A549 (cell line): ENCODE measurements at regions not wholly inside any gene's neighbourhood (a gene's known extent, or its start where the extent isn't known, plus 50 kb on each side); places are given as distances from the start of the nearest gene placed in this dataset.

Experiments
- CEBPB ChIP-seq, 2 experiments: fragments of >200 bp in 1 of 2; sonication (Bioruptor Twin) in 1 of 2; formaldehyde crosslinking in 1 of 2; IDR thresholded peaks; 2 replicates each; pipeline ENCODE4 v1.6.1; 2012 to 2016
- CHD4 ChIP-seq: fragments of 200-600 bp; sonication (generic); IDR thresholded peaks from 2 replicates; pipeline ENCODE4 v1.6.1; 2016; ENCODE audit warnings: antibody characterized with exemption, mild to moderate bottlenecking, borderline replicate concordance
- JUNB ChIP-seq: fragments of >200 bp; sonication (Bioruptor Twin); formaldehyde crosslinking; IDR thresholded peaks from 2 replicates; pipeline ENCODE4 v1.6.1; 2016
- MAFK ChIP-seq: fragments of 450-650 bp; IDR thresholded peaks from 2 replicates; pipeline ENCODE4 v1.6.1; 2014; ENCODE audit not compliant: partially characterized antibody
- MAZ ChIP-seq: fragments of 150-350 bp; IDR thresholded peaks from 2 replicates; pipeline ENCODE4 v1.6.1; 2014; ENCODE audit warnings: antibody characterized with exemption, low read depth, low read length, borderline replicate concordance
- POLR2A ChIP-seq: IDR thresholded peaks from 2 replicates; pipeline ENCODE4 v1.6.1; 2012; ENCODE audit warnings: mild to moderate bottlenecking, low read length
- RAD21 ChIP-seq, 2 experiments: fragments of >200 bp in 1 of 2; sonication (Bioruptor Twin) in 1 of 2; formaldehyde crosslinking in 1 of 2; IDR thresholded peaks in 1 of 2; conservative IDR thresholded peaks in 1 of 2; 2 replicates in 1 of 2; 3 replicates in 1 of 2; pipeline ENCODE4 v1.6.1; 2012 to 2018; ENCODE audit warnings: inconsistent platforms in 1 of 2
- SREBF2 ChIP-seq: fragments of 450-650 bp; IDR thresholded peaks from 2 replicates; pipeline ENCODE4 v1.6.1; 2014; ENCODE audit warnings: mild to moderate bottlenecking, moderate library complexity
- ZSCAN20 ChIP-seq: fragments of 250-450 bp; sonication (Bioruptor Pico); IDR thresholded peaks from 2 replicates; pipeline ENCODE4 v1.8.0; 2022; ENCODE audit warnings: mild to moderate bottlenecking, moderate library complexity
- TF ChIP-seq, protein P1 (sequence below): fragments of >200 bp; sonication (Bioruptor Twin); formaldehyde crosslinking; IDR thresholded peaks from 3 replicates; pipeline ENCODE4 v1.5.1; 2016
- TF ChIP-seq, protein P2 (sequence below): fragments of 450-650 bp; IDR thresholded peaks from 2 replicates; pipeline ENCODE4 v1.6.1; 2014; ENCODE audit warnings: antibody characterized with exemption

DNA sequence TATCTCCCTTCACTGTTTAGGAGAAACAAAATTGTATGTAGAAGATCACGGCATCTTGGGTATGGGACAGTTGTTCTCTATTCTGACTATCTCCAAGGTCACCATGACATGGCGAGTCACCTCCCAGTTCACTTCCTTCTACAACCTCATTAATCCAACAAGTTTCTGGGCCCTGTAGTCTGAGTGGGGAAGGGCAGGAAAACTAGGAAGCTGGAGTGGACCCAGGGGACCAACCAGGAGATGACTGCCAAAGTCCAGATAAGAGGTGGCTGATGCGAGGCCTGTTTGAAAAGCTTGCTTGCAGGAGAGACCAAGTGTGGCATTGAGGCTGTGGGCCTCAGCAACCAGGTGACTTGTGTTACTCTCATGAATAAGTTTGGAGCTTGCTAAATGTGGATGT, 584.9 kb downstream of the TNS3 start:
- TF ChIP-seq MAZ: no peak
- TF ChIP-seq SREBF2: no peak
- TF ChIP-seq CHD4: no peak
- TF ChIP-seq, protein P1, sequence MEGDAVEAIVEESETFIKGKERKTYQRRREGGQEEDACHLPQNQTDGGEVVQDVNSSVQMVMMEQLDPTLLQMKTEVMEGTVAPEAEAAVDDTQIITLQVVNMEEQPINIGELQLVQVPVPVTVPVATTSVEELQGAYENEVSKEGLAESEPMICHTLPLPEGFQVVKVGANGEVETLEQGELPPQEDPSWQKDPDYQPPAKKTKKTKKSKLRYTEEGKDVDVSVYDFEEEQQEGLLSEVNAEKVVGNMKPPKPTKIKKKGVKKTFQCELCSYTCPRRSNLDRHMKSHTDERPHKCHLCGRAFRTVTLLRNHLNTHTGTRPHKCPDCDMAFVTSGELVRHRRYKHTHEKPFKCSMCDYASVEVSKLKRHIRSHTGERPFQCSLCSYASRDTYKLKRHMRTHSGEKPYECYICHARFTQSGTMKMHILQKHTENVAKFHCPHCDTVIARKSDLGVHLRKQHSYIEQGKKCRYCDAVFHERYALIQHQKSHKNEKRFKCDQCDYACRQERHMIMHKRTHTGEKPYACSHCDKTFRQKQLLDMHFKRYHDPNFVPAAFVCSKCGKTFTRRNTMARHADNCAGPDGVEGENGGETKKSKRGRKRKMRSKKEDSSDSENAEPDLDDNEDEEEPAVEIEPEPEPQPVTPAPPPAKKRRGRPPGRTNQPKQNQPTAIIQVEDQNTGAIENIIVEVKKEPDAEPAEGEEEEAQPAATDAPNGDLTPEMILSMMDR: no peak
- TF ChIP-seq, protein P2, sequence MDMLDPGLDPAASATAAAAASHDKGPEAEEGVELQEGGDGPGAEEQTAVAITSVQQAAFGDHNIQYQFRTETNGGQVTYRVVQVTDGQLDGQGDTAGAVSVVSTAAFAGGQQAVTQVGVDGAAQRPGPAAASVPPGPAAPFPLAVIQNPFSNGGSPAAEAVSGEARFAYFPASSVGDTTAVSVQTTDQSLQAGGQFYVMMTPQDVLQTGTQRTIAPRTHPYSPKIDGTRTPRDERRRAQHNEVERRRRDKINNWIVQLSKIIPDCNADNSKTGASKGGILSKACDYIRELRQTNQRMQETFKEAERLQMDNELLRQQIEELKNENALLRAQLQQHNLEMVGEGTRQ: no peak
- TF ChIP-seq RAD21 (conservative IDR thresholded peaks at IDR 0.05 in 1 of 2, IDR thresholded peaks at IDR 0.05 in 1 of 2): no peak
- TF ChIP-seq POLR2A: no peak
- TF ChIP-seq ZSCAN20 (CRISPR knock-in tag): no peak
- no peak for TF ChIP-seq CEBPB (IDR thresholded peaks at IDR 0.05)
- TF ChIP-seq MAFK: no peak
- no peak for TF ChIP-seq JUNB
